GM12874 (cell line): ENCODE measurements at regions not wholly inside any gene's neighbourhood (a gene's known extent, or its start where the extent isn't known, plus 50 kb on each side); places are given as distances from the start of the nearest gene placed in this dataset.

ENCODE experiments used
- CTCF ChIP-seq: IDR thresholded peaks from 2 replicates; pipeline ENCODE4 v1.5.1; 2011; ENCODE audit warnings: low read depth, mild to moderate bottlenecking, control low read depth, low read length, moderate library complexity; ENCODE audit not compliant: insufficient read depth

- TF ChIP-seq CTCF: no peak
These were observed 67.7 kb upstream of the HMGXB4 start for GRCh38 chr22:35189559-35189958.

- TF ChIP-seq CTCF: no peak
These were observed 65.9 kb upstream of the HMGXB4 start for GRCh38 chr22:35191412-35191811.

GRCh38 chr22:35192129-35192918 lies 65.0 kb upstream of the HMGXB4 start:
- TF ChIP-seq CTCF: no peak

GRCh38 chr22:35195226-35195625 lies 62.1 kb upstream of the HMGXB4 start:
- no peak for TF ChIP-seq CTCF

GRCh38 chr22:35195821-35196220 lies 61.5 kb upstream of the HMGXB4 start:
- no peak for TF ChIP-seq CTCF

GRCh38 chr22:35197071-35197470 lies 60.2 kb upstream of the HMGXB4 start:
- no peak for TF ChIP-seq CTCF

- no peak for TF ChIP-seq CTCF
These were observed 59.4 kb upstream of the HMGXB4 start for GRCh38 chr22:35197886-35198285.
